GM19025 (cell line): ENCODE measurements at regions not wholly inside any gene's neighbourhood (a gene's known extent, or its start where the extent isn't known, plus 50 kb on each side); places are given as distances from the start of the nearest gene placed in this dataset.
"Not testable (repeated sequence)": the region's sequence is repeated elsewhere in the genome, so short reads cannot be mapped to it uniquely, and the experiment has no call there.

Experiments used
- ATAC-seq: cut with Tn5 transposase; IDR thresholded peaks from one replicate; pipeline ENCODE4 v1.9.1; 2021; ENCODE audit warnings: mild to moderate bottlenecking, low read depth, moderate library complexity; ENCODE audit not compliant: unreplicated experiment

DNA sequence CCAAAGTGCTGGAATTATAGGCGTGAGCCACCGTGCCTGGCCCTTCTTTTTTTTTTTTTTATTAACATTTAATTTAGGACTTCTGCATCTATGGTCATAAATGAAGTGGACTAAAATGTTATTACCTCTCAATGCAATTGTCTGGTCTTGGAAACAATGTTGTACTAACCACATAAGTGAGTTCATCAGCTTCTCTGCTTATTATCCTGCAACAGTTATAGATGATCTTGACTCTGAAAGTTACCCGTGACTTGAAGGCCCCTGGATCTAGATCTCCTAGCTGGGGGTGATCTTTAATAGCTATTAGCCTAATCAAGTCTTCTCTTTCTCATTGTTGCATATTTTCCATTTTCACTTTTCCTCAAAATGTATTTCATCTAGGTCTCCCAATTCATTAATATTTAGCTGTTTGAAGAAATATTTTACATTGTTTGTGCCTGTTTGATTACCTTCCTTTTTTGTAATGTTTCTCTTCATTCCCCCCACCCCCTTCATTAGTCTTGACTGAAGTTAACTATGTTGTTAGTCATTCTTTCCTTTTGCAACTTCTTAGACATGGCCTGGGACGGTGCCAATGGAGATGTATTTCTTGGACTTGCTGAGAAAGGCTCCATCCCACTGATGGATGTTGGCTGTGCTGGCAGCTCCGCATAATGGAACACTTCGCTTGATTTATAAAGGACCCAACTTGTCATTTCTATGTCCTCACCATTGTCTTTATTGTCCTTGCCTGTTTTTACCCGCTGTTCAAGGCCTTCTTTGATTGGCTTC, 141.6 kb upstream of the RIOK3 start:
- no peak for ATAC-seq

DNA sequence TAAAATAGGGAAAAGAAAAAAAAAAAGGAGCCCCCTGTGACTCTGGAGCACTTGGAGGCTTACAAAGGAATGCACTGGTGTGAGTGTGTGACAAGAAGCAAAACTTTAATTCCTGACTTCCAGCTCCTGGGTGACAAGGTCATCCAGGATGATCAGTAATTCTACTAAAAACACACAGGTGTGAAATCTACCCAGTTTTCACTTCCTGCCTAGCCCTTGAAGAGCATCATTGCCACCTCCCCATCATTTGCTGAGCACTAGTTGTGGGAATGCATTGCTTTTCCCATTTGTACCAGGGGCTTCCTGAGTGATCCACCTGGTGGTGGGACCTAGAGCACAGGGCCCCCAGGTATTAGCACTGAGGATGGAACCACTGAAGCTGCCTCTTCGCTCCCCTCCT, 139.7 kb upstream of the RIOK3 start:
- no peak for ATAC-seq

DNA sequence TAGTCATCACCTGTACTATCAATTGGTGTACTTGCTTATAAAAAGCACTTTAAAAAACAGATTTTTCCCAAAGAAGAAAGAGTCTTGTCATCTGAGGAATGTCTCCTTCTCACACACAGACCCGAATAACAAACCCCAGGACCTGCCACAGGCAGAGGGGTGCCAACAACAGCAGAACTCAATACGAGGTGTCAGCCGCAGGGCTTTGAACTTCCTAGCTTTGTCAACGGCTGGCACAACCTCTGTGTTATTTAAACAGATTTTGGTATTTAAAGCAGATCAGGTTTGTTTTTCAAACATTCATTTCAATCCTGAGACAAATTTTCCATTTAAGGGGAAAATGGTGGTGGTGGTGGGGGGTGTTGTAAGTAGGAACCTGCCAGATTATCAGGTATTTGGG, 138.4 kb upstream of the RIOK3 start:
- ATAC-seq: no peak

DNA sequence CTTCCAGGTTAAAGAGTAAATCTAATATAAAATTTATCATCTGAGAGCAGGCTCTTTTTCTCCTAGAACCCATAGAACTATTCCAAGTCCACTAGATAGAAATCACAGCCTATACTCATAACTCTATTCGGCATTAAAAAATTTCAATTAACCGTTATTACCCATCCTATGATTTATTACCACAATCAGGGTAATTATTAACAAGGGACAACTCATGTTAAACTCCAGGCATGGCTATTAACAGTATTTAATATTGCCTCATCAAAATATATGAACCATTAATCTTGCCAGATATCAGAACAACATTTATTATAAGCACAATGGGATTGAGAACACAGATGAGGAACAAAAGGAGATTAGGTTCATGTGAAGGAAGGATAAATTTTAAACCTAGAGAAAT, 136.8 kb upstream of the RIOK3 start:
- no peak for ATAC-seq

DNA sequence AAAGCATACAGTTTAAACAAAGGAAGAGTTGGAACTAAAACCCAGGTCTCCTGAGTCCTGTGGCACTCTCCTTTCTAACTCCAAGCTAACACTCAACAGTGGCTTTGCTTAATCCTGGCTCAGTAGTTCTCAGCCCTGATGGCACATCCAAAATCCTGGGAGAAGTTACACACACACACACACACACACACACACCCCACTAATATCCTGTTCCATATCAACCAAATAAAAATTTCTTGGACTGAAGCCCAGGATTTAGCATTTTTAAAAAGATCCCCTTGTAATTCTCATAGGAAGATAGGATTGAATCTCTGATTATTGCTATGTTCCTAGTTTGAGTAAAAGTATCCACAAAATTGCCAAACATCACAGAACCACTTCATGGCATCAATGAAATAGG, 136.1 kb upstream of the RIOK3 start:
- no peak for ATAC-seq

DNA sequence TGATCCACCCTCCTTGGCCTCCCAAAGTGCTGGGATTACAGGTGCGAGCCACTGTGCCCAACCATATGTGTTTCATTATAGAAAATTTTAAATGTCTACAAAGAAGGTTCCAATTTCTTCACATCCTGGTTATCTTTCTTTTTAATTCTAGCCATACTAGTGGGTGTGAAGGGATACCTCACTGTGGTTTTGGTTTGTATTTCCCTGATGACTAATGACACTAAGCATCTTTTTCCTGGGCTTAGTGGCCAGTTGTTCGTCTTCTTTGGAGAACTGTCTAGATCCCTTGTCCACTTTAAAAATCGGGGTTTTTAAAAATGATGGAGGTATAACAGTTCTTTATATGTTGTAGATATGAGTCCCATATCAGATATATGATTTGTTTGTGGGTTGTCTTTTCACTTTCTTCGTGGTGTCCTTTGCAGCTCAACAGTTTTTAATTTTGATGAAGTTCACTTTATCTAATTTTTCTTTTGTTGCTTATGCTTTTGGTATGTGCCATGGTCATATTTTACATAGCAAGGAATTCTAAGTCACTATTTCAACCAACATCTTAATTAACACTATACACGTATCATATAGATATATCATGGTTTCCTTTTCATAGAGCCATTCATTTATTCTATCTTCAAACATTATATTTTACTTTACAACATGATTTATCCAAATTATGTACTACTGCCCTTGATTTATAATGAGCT, 135.0 kb upstream of the RIOK3 start:
- ATAC-seq: no peak

DNA sequence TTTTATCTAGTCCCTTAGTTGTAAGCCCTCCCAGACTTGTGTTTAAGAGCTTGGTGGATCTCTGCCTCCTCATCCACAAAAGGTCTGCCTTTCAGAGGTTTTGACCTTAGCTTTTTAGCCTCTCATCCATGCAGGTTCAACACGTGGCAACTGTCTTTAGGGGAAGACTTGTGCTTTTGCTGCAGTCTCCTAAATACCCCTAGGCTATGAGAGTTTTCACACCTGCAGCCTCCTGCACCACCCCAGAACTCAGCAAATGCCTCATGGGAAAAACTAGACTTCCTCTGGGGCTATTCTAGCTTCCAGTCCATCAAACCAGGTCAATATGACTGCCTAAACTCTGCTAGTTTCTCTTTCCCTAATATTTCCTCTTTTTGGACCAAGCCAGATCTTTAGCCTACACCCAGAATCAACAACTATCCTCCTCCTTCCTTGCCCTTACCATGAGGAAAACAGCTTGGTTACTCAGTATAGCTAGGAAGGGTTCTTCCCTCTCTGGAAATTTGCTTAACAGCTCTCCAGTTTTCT, 132.3 kb upstream of the RIOK3 start:
- no peak for ATAC-seq

DNA sequence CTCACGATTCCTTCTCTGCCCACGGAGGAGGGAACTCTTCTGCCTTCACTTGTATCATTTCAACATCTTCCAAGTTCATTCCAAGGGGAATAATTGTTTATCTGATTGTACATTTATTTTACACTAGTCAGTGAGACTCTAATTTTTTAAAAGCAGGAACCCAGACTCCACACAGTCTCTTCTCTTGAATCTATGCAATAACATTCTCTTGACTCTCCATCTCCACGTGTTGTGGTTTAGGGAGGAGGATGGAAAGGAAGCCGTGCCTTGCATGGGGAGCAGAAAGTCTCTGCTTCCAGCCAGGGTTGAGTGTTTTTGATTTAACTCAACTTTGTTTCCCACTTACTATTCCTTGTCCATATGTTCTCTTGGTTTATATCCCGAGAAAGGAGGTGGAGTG, 131.1 kb upstream of the RIOK3 start:
- no peak for ATAC-seq

DNA sequence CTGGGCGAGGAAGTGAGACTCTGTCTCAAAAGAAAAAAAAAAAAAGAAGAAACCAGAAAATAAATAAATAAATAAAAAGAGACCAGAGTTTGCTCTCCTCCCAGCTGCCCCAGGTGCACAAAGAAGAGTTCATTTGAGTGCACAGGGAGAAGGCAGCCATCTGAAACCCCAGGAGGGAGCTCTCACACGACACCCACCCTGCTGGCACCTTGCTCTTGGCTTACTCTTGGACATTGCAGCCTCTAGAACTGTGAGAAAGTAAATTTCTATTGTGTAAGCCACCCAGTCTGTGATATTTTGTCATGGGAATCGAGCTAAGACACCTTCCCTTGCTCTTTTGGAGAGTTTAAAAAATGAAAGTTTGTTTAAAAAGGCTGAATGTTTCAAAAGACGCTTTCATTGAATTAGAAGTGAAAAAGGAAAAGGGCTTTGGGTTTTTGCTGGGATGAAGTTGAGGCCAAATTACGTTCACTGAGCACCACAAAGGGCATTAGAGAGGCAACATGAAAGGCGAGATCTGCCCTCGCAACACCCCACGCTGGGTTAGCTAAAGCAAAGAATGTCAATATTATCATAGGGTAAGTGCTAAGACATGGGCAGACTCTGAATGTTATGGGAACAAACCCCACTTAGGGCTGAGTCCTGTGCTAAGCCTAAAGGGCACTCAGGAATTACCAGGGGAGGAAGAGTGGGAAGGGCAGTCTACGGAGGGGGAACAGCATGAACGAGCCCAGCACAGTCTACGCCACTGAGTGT, 128.9 kb upstream of the RIOK3 start:
- no peak for ATAC-seq

DNA sequence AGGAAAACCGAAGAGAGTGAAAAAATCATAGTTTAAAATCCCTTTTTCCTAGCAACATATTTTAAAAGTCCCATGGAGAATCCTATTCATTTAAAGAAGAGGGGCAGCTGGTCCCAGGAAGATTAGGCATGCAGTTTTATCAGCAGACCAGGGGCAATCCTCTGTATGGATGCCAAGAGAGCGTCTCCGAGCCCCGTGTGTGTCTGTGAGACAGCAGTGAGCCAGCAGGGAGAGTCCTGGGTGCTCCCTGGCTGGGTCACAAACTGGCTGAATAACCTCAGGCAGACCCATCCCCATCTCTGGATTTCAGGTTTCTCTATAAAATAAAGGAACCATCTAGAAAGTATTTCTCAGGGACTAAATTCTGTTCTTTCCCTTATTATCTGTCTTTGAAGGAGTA, 128.2 kb upstream of the RIOK3 start:
- ATAC-seq: no peak

DNA sequence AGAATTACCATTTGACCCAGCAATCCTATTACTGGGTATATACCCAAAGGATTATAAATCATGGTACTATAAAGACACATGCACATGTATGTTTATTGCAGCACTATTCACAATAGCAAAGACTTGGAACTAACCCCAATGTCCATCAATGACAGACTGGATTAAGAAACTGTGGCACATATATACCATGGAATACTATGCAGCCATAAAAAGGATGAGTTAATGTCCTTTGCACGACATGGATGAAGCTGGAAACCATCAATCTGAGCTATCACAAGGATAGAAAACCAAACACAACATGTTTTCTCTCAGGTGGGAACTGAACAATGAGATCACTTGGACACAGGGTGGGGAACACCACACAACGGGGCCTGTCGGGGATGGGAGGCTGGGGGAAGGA, 123.4 kb upstream of the RIOK3 start:
- not testable (repeated sequence) for ATAC-seq

DNA sequence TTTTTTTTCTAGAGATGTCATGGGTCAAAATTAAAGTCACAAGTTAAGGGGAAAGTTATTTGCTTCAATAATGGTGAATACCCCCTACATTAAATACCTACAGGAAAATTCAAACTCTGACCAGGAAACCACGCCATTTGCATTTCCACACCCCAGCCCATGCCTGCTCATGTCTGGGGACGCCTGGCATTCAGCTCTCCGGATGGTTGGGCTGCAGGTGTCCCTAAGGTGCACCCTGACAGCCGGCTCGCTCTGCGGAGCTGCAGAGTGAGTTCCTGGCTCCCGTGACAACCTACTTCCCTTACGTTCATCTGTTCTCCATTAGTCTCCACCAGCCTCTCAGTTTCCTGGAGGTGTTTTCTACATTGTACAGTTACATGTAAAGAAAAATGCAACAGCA, 122.7 kb upstream of the RIOK3 start:
- peak; percentile 83 for ATAC-seq

DNA sequence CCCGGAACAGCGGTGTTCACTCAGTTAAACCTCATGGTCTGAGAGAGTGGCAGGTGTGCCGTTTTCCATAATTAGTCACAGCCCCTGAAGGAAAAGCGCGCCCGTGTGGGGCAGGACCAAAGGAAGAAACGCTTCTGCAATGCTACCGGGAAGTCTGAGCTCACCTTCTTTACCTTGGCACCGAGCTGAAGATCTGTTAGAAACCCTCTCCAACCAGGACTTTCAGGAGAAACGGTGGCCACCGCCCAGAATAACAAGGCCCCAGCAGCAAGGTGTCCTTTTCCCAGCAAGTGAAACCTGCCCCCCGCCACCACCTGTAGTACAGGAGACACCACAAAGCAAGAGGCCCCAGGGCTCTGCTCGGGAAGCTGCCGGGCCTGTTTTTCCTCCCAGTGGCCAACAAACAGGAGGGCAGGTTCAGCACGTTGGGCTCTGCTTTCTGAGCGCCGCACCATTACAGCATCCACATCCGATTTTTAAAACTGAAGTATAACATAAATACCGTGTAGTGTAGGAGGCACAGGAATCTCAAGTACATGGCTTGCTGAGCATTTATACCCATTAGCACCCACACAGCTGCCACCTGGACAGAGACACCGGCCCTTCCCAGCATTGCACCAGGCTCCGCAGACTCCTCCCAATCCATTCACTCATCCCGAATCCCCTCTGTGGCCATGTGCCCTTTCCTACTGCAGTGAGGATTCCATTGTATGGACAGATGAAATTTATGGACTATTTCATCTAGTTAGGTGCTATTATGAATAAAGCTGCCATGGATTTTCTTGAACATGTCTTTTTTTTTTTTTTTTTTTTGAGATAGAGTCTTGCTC, 121.8 kb upstream of the RIOK3 start:
- no peak for ATAC-seq

DNA sequence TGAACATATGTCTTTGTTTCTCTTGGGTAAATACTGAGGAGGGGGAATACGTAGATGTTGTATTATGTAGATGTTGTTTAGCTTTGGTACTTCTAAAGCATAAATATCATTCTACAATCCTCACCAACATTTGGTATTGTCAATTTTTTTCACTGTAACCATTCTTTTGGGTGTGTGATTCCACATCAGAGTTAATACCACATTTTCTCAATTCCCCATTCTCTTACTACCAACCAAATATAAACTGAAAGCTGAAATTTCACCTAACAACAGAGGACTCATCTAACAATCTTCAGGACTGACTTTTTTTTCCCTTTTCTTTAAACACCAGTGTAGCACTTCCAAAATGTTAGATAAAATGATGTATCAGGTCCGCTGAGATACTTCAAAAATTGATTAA, 120.7 kb upstream of the RIOK3 start:
- ATAC-seq: no peak

DNA sequence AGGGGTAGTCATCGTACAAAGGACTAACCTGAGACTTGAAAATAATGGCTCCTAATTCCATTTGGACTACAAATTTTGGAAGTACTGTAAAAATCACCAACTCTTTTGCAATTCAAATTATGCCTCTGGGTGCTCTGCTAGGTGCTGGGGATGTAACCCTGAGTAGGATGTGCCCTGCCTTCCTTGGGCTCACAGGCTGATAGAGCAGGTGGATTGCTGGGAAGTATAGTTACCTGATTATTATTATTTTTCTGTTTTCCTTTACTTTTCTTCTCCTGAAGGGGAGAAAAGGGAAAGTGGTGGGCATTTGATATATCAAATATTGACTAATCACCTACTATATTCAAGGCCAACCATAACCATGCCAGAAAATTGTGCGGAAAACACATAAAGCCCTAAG, 119.3 kb upstream of the RIOK3 start:
- ATAC-seq: no peak

DNA sequence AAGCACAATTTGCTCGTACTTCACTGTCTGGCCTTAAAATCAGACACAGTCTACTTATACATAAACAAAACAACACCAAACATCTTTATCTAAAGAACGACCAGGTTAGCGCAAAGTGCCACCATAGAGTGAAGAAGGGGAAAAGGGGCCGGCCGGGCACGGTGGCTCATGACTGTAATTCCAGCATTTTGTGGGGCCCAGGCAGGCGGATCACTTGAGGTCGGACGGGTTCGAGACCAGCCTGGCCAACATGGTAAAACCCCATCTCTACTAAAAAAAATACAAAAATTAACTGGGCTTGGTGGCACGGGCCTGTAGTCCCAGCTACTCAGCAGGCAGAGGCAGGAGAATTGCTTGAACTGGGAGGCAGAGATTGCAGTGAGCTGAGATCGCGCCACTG, 118.5 kb upstream of the RIOK3 start:
- ATAC-seq: no peak

DNA sequence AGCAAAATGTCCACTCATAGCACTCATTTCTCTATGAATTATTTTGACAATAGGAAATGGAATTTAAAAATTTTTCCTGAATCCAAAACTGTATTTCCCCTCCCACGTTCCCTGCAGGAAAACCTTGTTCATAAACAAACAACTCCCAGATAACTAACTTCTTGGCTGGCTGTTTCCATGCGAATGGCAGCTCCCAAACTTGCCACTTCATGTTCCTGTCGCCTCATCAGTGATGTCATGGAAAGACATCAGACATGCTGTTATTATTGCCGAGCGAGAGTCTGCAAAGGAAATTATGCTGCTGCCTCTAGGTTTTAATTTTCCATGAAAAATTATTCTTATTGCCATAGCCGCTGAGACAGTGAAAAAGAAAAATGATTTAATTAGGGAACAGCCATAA, 117.0 kb upstream of the RIOK3 start:
- ATAC-seq: no peak

DNA sequence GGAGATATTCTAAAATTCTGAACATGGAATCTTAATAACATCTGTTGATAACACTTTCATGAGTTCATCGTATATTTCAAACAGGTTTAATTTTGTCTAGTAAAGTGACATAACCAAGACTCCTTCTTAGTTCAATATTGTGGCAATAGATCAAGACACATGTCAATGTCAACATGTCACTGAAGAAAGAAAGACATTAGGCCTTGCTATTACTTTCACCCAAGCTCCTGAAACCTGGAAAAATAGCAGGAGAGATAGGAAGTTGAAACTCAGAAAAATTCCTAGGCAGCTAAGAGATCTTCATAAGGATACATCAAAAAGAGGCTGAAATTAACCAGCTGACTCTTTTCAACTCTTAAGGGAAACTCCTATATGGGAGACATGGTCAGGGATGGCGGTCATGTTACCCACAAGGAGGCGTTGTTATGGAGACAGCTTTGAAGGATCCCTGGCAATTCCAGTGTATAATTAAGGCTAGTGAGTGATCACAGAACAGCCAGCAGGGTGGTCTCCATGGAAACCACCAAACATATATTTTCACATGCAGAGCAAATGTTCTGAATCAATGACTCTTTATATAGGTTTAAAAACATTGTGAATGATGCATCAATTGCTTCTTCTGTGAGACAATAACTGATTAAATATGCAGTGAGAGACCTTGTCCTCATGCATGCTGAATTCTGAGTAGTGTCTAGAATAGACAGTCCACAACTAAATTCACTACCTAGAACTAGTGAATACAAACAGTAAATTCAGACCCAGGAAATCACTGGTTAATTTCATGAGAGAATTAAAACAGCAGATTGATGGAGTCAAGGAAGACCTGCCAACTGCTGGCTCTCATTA, 115.3 kb upstream of the RIOK3 start:
- ATAC-seq: no peak

DNA sequence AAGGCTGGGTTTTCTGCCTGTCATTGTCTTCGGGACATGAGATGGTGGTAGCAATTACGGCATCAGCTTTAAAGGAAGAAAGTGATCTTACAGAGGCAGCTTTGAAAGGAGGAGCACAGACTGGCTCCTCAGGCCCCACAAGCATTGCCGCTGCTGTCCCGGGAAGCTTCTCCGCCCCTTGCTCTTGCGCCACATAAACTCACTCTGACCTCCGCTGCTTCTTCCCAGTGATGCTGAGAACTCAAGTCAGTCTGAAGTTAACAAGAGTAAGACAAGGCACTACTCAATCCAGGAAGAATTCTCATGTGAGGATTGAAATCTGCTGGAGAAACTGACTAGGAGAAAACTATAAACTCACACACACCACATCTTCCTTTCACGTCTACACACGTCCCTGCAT, 112.4 kb upstream of the RIOK3 start:
- ATAC-seq: no peak

DNA sequence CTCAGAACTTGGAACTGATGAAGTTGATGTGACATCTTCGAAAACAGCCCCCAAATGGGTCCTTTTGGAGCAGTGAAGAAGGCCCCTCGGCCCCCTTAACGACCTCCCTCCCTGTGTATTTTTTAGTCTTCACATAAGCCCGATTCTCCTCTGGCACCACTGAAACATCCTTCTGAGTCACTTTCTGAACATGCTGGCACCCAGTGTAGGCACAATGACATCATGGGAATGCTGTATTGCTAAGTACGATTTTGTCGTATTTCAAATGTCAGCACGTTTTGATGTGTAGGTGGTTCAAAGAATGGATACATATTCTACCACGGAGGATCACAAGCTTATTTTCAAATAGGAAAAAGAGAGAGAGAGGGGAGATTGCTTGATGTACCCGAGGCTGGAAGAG, 111.7 kb upstream of the RIOK3 start:
- ATAC-seq: no peak
